ENCODE measurements at regions not wholly inside any gene's neighbourhood (a gene's known extent, or its start where the extent isn't known, plus 50 kb on each side); places are given as distances from the start of the nearest gene placed in this dataset.

- Histone ChIP-seq H3K4me1 (no peaks in the 10 kb centered on the region), H3K27ac (no peak overlapping the region), H3K36me3 (no peaks in the 10 kb centered on the region), H3K27me3 (no peaks in the 10 kb centered on the region), H3K9me3 (peaks cover 0 to 28% of the 10 kb centered on the region in 2 donors), H3K4me3 (no peak overlapping the region)
- DNase-seq (ENCODE audit: low spot score) = no peak
- no peak for TF ChIP-seq CTCF (IDR thresholded peaks at IDR 0.05)
These were observed 85.4 kb upstream of the OTOS start for GRCh38 chr2:240225660-240226475.

DNA sequence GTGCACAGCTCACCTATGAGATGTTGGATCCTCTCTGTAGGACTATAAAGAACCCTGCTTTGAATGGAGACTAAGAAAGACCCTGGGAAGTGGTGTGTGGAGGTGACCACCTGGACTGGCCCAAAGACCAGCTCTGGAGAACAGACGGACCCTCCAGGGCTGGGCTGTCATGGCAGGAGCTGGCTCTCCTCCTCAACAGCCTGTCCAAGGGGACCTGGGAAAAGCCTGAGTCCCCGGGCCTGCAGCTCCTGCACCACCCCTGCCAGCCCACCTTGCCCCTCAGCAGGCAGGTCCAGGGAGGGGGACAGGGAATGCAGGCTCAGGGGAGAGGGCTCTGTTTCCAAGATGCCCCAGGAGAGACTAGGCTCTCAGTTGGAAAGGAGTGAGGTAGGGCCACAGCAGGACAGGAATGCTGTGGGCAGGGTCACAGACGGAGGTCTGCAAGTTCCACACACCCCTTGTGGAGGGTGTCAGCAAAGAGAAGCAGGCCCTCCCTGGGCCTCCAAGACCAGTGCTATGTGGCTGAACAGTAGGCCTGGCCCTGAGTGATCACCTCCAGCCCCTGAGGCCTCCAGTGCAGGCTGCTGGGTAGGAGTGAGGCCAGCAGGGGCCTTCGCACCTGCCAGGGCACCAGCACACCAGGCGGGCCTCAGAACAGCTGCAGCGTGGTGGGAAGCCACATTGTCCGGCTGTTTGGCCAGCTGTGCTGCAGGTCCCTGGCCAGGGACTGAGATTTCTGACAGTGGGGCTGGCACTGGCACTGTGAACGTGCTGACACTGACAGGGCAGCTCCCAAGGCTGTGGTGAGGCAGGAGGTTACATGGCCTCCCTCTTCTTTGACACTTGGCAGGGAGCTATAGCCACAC lies 86.4 kb upstream of the OTOS start:
- no peaks in the 10 kb centered on the region for H3K36me3 ChIP-seq
- no peaks in the 10 kb centered on the region for H3K4me1 ChIP-seq
- no peaks in the 10 kb centered on the region for H3K27me3 ChIP-seq
- DNase-seq (ENCODE audit: low spot score) = no peak
- H3K9me3 ChIP-seq = peaks cover 0 to 25% of the 10 kb centered on the region in 2 donors
- no peak for TF ChIP-seq CTCF (IDR thresholded peaks at IDR 0.05)
- no peak overlapping the region for H3K27ac ChIP-seq
- H3K4me3 ChIP-seq = no peak overlapping the region

GRCh38 chr2:240227538-240228428 lies 87.3 kb upstream of the OTOS start:
- Histone ChIP-seq H3K4me1 (peaks cover 0 to 1% of the 10 kb centered on the region in 2 donors), H3K4me3 (no peak overlapping the region), H3K27ac (no peak overlapping the region), H3K36me3 (no peaks in the 10 kb centered on the region), H3K27me3 (no peaks in the 10 kb centered on the region), H3K9me3 (peaks cover 0 to 18% of the 10 kb centered on the region in 2 donors)
- DNase-seq (ENCODE audit: low spot score) = no peak
- TF ChIP-seq CTCF (IDR thresholded peaks at IDR 0.05) = no peak

GRCh38 chr2:240229005-240229404 lies 88.5 kb upstream of the OTOS start:
- no peak overlapping the region for H3K4me3 ChIP-seq
- DNase-seq (ENCODE audit: low spot score) = no peak
- H3K4me1 ChIP-seq = peaks cover 0 to 13% of the 10 kb centered on the region in 2 donors
- no peaks in the 10 kb centered on the region for H3K27me3 ChIP-seq
- no peaks in the 10 kb centered on the region for H3K36me3 ChIP-seq
- TF ChIP-seq CTCF (IDR thresholded peaks at IDR 0.05) = no peak
- peaks cover 0 to 18% of the 10 kb centered on the region in 2 donors for H3K9me3 ChIP-seq
- H3K27ac ChIP-seq = no peak overlapping the region

DNA sequence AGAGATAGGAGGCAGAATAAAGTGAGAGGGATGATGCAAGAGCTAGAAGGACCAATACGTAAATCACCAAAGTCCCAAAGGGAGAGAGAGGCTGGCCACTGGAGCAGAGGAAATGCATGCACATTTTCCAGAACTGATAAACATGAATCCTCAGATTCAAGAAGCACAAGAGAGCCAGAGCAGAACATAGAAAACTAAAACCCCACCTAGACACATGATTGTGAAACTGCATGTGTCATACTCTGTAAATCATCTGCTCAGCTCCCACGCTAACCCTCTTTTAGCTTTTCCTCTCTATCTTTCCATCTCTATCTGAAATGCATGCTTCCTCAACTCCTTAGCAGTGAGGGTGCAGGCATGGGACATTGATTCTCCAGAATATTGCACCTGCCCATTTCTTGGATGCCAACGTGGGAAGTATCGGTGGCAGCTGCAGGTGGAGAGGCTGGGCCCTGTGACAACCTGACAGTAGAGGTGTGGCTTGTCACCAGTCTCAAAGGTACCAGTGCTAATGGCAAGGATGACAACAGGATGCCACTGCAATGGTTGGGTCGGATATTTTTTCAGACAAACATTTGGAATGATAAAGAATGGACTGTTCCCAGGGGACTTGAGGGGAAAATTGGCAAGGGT lies 89.3 kb upstream of the OTOS start:
- no peaks in the 10 kb centered on the region for H3K36me3 ChIP-seq
- no peak for TF ChIP-seq CTCF (IDR thresholded peaks at IDR 0.05)
- no peaks in the 10 kb centered on the region for H3K27me3 ChIP-seq

More for the DNA sequence above, 89.3 kb upstream of the OTOS start:
- Histone ChIP-seq H3K27ac (no peak overlapping the region), H3K4me3 (no peak overlapping the region), H3K9me3 (peaks cover 0 to 18% of the 10 kb centered on the region in 2 donors), H3K4me1 (peaks cover 0 to 18% of the 10 kb centered on the region in 2 donors)
- no peak for DNase-seq (ENCODE audit: low spot score)

Data from right atrium auricular region (tissue), 2 donors.